GM12891 (cell line): ENCODE measurements at regions not wholly inside any gene's neighbourhood (a gene's known extent, or its start where the extent isn't known, plus 50 kb on each side); places are given as distances from the start of the nearest gene placed in this dataset.

ENCODE experiments used
- POLR2A ChIP-seq: IDR thresholded peaks from 2 replicates; pipeline ENCODE4 v1.6.1; 2011; ENCODE audit warnings: low read depth, low read length, control low read depth
- POLR2AphosphoS5 ChIP-seq: IDR thresholded peaks from 2 replicates; pipeline ENCODE4 v1.6.1; 2011; ENCODE audit warnings: low read depth, low read length, control low read depth
- POU2F2 ChIP-seq: IDR thresholded peaks from 2 replicates; pipeline ENCODE4 v1.6.1; 2011; ENCODE audit warnings: low read depth, mild to moderate bottlenecking, control low read depth, low read length, moderate library complexity
- SPI1 ChIP-seq: IDR thresholded peaks from 2 replicates; pipeline ENCODE4 v1.6.1; 2011; ENCODE audit warnings: low read depth, low read length, control low read depth
- TAF1 ChIP-seq: IDR thresholded peaks from 2 replicates; pipeline ENCODE4 v1.6.1; 2011; ENCODE audit warnings: low read depth, low read length, control low read depth

DNA sequence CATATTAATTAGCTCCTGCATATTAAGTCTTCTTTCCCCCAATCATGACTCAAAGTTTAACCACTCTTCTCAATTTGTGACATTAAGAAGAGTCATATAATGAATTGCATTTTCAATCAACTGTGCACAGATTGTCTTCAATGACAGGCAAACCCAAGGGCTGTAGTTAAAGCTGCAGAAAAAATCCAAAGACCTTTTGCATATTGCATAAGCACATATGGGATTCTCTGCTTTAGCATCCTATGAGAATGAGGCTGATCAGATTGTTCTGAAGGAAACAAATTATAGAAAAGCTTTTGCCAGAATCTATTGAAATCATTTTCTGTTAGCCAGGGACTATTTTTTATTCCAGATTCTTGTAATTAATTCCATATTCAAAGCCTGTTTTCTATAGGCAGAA lies 112.3 kb downstream of the FAM170A start:
- TF ChIP-seq POLR2A, result no peak
- TF ChIP-seq TAF1, result no peak
- TF ChIP-seq POLR2AphosphoS5, result no peak
- TF ChIP-seq POU2F2, result no peak
- no peak for TF ChIP-seq SPI1
